Stomach smooth muscle (tissue), 2 donors: ENCODE measurements at regions not wholly inside any gene's neighbourhood (a gene's known extent, or its start where the extent isn't known, plus 50 kb on each side); places are given as distances from the start of the nearest gene placed in this dataset.

Source experiments
- H3K27ac ChIP-seq: one replicate; pipeline ENCODE4 v1.7.0; 2013; ENCODE audit warnings: mild to moderate bottlenecking, low read length, inconsistent platforms
- H3K27me3 ChIP-seq, 2 donors: one replicate each; pipeline ENCODE4 v1.7.0; 2013; ENCODE audit warnings: low read length in 2 of 2; ENCODE audit not compliant: insufficient read depth in 2 of 2, control insufficient read depth in 1 of 2
- H3K36me3 ChIP-seq, 2 donors: one replicate each; pipeline ENCODE4 v1.7.0; 2013; ENCODE audit warnings: low read length in 2 of 2; ENCODE audit not compliant: control insufficient read depth in 2 of 2, insufficient read depth in 2 of 2
- H3K4me1 ChIP-seq: one replicate; pipeline ENCODE4 v1.7.0; 2013; ENCODE audit warnings: low read length; ENCODE audit not compliant: control insufficient read depth, insufficient read depth
- H3K4me3 ChIP-seq, 2 donors: one replicate each; pipeline ENCODE4 v1.7.0; 2013; ENCODE audit warnings: low read length in 2 of 2
- H3K9ac ChIP-seq, 2 donors: one replicate each; pipeline ENCODE4 v1.7.0; 2013; ENCODE audit warnings: low read length in 2 of 2, mild to moderate bottlenecking in 1 of 2
- H3K9me3 ChIP-seq, 2 donors: one replicate each; pipeline ENCODE4 v1.7.0; 2013; ENCODE audit warnings: low read length in 2 of 2; ENCODE audit not compliant: control insufficient read depth in 2 of 2
- donor health status: healthy.
- donor health status: Pancreatic carcinoma.

DNA sequence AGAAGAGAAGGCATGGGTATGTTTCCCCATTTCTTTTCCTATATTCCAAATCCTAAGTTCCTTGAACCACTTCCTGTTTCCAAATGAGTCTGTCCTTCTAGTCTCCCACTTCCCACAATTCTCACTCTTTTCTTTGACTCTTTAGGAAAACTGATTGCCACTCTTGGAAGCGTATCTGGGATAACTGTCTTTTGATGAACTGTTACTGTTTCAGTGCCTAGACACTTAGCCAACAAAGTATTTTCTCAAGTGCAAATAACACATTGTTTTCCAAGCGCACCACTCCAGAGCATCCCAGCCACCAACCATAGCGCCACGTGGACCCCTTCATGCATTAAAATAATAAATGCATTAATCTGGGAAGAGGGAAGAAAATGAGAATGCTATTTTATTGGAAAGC lies 342.8 kb downstream of the MTX2 start:
- no peak overlapping the region for H3K4me3 ChIP-seq
- H3K4me1 ChIP-seq = no peaks in the 10 kb centered on the region
- no peaks in the 10 kb centered on the region for H3K9me3 ChIP-seq
- no peak overlapping the region for H3K9ac ChIP-seq
- H3K27me3 ChIP-seq = no peaks in the 10 kb centered on the region
- H3K36me3 ChIP-seq = no peaks in the 10 kb centered on the region
- no peak overlapping the region for H3K27ac ChIP-seq

DNA sequence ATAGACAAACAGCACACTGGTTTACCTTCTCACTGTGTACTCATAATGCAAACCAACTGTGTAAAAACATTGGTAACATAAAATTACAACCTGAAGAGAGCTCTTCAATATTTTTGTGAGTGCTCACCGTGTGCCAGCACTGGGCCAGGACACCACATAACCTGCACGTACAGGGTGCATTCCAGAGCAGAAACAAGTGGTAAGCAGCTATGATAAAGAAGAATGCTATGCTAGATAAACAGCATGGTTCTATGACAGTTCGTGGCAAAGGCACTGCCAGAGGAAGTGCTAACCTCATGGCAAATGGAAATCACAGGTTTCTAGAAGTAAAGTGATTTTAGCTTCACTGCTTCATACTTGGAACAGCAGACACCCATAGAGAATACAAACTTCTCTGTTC lies 343.5 kb downstream of the MTX2 start:
- no peak overlapping the region for H3K4me3 ChIP-seq
- no peaks in the 10 kb centered on the region for H3K36me3 ChIP-seq
- H3K4me1 ChIP-seq = no peaks in the 10 kb centered on the region
- H3K27me3 ChIP-seq = no peaks in the 10 kb centered on the region
- no peak overlapping the region for H3K9ac ChIP-seq
- H3K27ac ChIP-seq = no peak overlapping the region
- no peaks in the 10 kb centered on the region for H3K9me3 ChIP-seq

DNA sequence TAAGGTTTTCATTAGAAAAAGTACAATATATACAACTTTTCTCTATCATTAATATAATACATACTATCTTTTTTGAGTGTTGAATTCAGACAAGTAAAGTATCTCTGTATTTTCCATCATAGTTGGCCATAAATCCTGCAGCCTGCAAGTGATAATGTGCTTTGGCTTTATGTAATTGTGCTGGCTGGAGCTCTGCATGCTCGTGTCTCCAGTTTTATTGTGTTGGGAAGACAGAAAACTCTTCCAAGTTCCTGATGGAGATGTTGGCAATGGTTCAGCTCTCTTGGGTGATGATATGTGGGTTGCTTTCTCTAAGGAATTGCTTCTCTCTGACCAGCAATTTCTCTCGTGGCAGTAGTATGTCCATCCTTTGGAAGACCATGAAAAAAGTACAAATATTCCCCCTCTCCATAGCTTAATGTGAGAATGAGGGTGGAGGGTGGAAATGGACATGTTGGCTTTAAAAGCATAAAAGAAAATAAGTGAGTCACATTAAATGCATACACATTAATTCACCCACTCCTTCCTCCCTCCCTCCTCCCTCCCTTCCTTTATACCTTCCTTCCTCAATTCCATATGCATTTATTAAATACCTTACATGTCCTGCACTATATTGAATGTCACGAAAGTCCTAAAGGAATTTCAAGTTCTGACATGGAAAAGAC lies 344.2 kb downstream of the MTX2 start:
- H3K36me3 ChIP-seq = no peaks in the 10 kb centered on the region
- H3K4me1 ChIP-seq = no peaks in the 10 kb centered on the region
- no peak overlapping the region for H3K27ac ChIP-seq
- peaks cover 0 to 3% of the 10 kb centered on the region in 2 donors for H3K27me3 ChIP-seq
- H3K4me3 ChIP-seq = no peak overlapping the region
- no peak overlapping the region for H3K9ac ChIP-seq
- no peaks in the 10 kb centered on the region for H3K9me3 ChIP-seq

DNA sequence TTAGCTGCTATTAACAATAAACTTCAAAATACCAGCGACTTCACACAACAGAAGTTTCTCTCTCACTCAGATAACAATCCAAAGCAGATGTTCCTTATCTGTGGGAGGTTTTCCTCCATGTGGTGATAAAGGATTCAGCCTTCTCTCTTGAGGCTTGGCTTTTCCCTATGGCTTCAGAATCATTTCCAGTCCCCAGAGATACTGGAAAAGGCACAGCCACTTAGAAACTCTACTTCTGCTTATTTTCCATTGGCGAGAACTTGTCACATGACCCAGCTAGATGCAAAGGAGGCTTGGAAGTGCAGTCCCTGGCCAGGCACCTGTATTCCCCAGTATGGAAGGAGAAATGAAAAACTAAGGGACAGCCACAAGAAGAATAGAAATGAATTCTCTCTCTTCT lies 344.8 kb downstream of the MTX2 start:
- Histone ChIP-seq H3K4me1 (no peaks in the 10 kb centered on the region), H3K4me3 (no peak overlapping the region), H3K27me3 (peaks cover 0 to 5% of the 10 kb centered on the region in 2 donors), H3K36me3 (no peaks in the 10 kb centered on the region), H3K27ac (no peak overlapping the region), H3K9me3 (no peaks in the 10 kb centered on the region), H3K9ac (no peak overlapping the region)

DNA sequence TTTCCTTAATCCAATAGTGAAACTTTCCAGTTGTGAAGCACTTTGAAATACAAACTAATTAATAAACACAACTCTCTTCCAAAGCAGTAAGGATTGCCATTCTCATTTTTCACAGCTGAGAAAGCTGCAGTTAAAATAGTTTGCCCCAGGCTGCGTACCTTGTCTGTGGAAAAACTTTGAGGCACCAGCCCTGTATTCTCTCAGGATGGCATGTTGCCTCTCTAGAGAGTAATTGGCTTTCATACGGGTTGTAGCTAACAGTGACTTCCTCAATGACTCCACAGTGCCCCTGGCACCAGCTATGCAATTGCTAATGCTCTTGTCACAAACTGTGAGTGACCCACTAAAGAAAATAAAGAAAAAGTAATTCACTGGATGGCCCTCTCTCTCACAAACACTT lies 345.7 kb downstream of the MTX2 start:
- Histone ChIP-seq H3K36me3 (no peaks in the 10 kb centered on the region), H3K9ac (no peak overlapping the region), H3K9me3 (no peaks in the 10 kb centered on the region), H3K4me1 (no peaks in the 10 kb centered on the region), H3K4me3 (no peak overlapping the region), H3K27ac (no peak overlapping the region), H3K27me3 (peaks cover 0 to 5% of the 10 kb centered on the region in 2 donors)

DNA sequence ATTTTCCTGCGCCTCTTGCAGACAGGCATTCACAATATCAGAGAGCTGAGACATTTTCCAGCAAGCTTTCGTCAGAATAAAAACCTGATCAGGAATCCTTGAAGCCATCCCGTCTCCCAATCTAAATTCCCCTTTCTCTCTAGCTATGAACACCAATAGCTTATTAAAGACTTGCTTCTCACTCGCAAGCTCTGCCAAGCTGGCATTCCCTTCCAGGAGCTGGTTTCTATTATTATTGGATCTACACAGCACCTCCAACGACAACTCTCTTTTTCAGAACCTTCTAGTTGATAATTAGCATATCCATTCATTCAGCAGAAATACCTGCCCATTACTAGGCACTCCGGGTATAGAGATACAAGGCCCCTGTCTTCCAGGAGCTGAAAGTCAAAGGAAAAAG lies 350.3 kb downstream of the MTX2 start:
- H3K4me3 ChIP-seq = no peak overlapping the region
- no peak overlapping the region for H3K27ac ChIP-seq
- no peak overlapping the region for H3K9ac ChIP-seq
- no peaks in the 10 kb centered on the region for H3K36me3 ChIP-seq
- peaks cover 0 to 5% of the 10 kb centered on the region in 2 donors for H3K27me3 ChIP-seq
- no peaks in the 10 kb centered on the region for H3K9me3 ChIP-seq
- no peaks in the 10 kb centered on the region for H3K4me1 ChIP-seq

DNA sequence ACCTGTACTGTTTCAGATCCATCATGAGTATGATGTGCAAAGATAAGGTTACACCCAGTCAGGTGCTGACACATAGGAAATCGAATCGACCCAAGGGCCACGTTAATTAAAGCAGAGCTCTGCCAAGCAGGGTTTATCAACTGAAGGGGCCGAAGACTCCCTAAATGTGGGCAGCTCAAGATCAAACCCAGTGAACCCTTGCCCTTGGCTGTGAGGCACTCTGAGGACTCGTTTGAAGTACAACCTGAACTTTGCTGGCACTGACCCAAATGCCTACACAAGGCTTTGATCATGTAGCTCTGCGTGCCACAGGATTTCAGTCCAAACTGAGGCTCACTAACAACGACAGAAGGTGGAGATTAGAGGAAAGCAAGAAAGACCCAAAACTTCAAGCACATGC lies 352.1 kb downstream of the MTX2 start:
- no peaks in the 10 kb centered on the region for H3K9me3 ChIP-seq
- no peak overlapping the region for H3K27ac ChIP-seq
- no peaks in the 10 kb centered on the region for H3K4me1 ChIP-seq
- H3K36me3 ChIP-seq = no peaks in the 10 kb centered on the region
- peaks cover 0 to 5% of the 10 kb centered on the region in 2 donors for H3K27me3 ChIP-seq
- H3K9ac ChIP-seq = no peak overlapping the region
- H3K4me3 ChIP-seq = no peak overlapping the region

DNA sequence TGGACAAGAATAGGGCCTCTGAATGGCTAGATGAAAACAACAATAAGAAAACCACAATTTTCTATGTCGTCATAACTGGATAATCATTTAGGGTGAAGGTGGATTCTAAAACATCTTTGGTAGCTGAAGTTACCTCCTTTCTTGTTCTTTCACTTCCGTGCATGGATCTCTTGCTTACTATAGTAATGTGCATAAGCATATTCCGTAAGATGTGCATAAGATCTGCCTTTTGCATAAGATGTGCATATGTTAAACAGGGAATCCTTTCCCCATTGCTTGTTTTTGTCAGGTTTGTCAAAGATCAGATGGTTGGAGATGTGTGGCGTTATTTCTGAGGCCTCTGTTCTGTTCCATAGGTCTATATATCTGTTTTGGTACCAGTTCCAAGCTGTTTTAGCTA lies 353.6 kb downstream of the MTX2 start:
- Histone ChIP-seq H3K9me3 (no peaks in the 10 kb centered on the region), H3K4me3 (no peak overlapping the region), H3K27me3 (peaks cover 0 to 5% of the 10 kb centered on the region in 2 donors), H3K36me3 (no peaks in the 10 kb centered on the region), H3K27ac (no peak overlapping the region), H3K9ac (no peak overlapping the region), H3K4me1 (no peaks in the 10 kb centered on the region)

DNA sequence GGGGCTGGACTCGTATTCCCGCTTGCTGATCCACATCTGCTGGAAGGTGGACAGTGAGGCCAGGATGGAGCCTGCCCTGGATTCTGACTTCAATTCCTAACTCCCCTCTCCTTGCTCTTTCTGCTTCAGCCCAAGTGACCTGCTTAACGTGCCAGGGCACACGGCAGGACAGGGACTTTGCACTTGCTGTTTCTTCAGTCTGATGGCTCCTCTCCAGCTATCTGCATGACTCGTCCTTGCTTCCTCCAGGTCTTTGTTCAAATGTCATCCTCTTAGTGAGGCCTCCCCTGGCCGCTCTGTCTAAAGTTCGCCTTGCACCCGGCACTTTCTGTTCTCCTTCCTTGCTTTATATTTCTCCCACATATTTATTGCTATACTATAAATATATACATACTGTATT lies 357.6 kb downstream of the MTX2 start:
- H3K27ac ChIP-seq = no peak overlapping the region
- no peaks in the 10 kb centered on the region for H3K4me1 ChIP-seq
- no peak overlapping the region for H3K9ac ChIP-seq
- H3K4me3 ChIP-seq = no peak overlapping the region
- no peaks in the 10 kb centered on the region for H3K36me3 ChIP-seq
- no peaks in the 10 kb centered on the region for H3K9me3 ChIP-seq
- no peaks in the 10 kb centered on the region for H3K27me3 ChIP-seq

DNA sequence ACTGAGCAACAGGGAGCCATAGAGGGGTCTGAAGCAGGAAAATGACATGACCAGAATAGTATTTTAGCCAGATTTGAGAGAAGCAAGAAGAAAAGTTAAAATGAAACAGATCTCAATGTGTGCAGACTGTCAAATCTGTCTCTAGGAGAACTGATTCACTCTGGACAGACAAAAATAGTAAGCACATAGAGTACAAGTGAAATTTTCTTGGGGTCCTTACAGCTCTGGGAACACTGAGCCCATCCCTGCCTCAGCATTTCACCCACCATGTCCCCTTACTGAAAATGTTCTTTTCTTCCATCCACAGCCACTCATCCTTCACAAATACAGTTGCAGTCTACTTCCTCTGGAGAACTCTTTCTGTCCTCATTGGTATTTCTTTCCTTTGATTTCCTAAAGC lies 359.2 kb downstream of the MTX2 start:
- Histone ChIP-seq H3K27me3 (no peaks in the 10 kb centered on the region), H3K27ac (no peak overlapping the region), H3K36me3 (no peaks in the 10 kb centered on the region), H3K4me1 (no peaks in the 10 kb centered on the region), H3K9ac (no peak overlapping the region), H3K4me3 (no peak overlapping the region), H3K9me3 (no peaks in the 10 kb centered on the region)

DNA sequence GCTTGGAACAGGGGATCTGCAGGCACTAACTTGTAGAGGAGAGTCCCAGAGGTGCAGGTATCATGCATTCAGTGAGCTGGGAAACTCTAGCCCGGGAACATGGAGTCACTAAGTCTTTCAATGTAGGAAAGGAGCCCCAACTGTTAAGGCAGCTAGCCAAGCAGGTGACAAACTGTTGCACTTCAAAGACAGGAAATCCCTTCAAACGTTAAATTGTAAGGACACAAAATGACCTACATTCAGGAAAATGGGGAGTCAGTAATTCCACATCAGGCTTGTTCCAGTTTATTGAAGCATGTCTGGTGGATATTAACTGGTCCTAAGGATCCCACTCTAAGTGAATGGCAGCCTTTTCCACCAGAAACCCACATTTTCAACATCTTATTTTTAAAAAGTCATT lies 364.5 kb downstream of the MTX2 start:
- no peak overlapping the region for H3K27ac ChIP-seq
- no peak overlapping the region for H3K4me3 ChIP-seq
- no peaks in the 10 kb centered on the region for H3K9me3 ChIP-seq
- H3K9ac ChIP-seq = no peak overlapping the region
- H3K4me1 ChIP-seq = no peaks in the 10 kb centered on the region
- H3K27me3 ChIP-seq = peaks cover 9 to 13% of the 10 kb centered on the region in 2 donors
- no peaks in the 10 kb centered on the region for H3K36me3 ChIP-seq
